ENCODE measurements at regions not wholly inside any gene's neighbourhood (a gene's known extent, or its start where the extent isn't known, plus 50 kb on each side); places are given as distances from the start of the nearest gene placed in this dataset.
"Not testable (repeated sequence)": the region's sequence is repeated elsewhere in the genome, so short reads cannot be mapped to it uniquely, and the experiment has no call there.

DNA sequence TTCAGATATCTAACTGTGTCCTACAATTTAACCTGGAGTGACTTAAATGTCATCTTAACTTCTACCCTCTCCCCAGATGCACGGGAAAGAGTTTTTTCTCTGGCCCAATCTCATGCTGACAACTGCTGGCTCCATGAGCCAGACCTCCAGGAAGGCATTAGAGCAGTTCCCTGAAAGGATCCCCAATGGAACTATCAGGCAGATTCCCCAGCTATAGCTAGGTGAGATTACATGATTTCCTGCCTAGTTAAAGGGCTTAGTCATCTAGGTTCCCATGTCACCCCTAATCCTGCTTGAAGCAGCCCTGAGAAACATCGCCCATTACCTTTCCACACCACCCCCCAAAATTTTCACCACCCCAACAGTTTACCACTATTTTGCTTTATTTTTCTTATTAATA, 373.5 kb upstream of the TRPC7 start:
- DNase-seq, result no peak

DNA sequence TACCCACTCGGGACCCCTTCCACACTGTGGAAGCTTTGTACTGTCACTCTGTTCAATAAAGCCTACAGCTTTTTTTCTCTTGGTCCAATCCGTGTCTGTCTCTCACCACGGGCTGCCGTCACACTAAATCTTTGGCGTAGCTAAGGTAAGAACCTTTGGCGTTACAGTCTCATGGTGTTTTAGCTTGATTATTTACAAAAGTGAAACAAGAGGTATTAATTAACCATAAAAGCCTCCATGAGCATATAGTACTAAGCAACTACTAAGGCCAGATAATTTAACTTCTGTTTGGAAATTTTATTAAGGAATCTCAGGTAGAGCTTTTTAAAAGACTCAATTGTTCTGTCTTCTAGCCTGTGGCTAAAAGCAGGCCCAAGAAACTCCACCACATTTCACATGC, 370.7 kb upstream of the TRPC7 start:
- DNase-seq, result no peak

DNA sequence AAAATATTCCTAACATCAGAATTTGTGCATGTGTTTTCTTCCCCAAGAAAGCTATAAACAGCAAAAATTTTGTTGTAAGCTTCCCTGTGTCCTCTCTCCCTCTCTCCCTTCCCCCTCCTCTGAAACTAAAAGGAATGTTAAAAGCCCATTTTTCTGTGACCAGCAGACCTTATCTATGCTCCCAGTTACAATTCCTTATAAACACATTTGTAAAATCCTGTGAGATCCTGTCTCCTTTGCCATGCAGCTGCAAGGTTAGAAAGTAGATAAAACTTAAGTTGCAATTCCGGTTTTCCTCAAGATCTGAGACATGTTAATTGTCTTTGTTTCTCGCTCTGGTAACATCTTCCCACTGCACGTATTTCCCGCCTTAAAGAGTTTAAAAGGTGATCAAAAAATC, 370.3 kb upstream of the TRPC7 start:
- DNase-seq, result not testable (repeated sequence)

DNA sequence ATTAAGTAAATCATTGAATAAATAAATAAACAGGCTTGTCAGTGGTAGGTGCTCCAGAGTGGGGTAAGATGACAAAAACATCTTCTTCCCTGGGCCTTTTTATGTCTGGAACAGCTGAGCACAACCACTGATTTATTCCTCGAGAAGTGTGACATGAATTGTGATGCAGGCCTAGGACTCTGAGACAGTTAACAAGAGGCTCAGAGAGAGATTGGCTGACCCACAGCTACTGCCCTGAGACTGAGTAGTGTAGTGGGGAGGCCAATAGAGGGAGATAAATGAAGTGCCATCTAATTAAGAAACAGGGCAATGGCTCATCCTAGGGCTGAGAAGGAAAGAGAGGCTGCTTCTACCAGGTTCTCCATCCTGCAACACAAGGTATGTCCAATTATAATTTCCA, 369.3 kb upstream of the TRPC7 start:
- no peak for DNase-seq

DNA sequence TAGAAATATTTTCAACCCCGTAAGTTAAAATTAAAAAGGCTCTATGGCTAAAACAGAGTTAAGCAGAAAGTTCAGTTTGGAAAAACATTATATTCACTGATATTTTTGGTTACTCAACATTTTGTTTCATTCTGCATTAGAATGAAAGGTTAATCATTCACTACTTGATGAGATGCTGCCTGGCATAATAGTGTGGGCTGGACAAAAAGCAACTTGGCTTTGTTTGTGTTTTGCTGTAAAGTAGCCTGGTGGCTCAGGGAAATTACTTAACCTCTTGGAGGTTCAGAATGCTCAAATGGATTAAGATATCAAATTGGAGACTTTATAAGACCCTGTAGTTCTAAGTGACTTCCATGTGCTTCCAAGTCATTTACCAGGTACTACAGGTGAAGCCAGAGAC, 367.4 kb upstream of the TRPC7 start:
- DNase-seq, result no peak

DNA sequence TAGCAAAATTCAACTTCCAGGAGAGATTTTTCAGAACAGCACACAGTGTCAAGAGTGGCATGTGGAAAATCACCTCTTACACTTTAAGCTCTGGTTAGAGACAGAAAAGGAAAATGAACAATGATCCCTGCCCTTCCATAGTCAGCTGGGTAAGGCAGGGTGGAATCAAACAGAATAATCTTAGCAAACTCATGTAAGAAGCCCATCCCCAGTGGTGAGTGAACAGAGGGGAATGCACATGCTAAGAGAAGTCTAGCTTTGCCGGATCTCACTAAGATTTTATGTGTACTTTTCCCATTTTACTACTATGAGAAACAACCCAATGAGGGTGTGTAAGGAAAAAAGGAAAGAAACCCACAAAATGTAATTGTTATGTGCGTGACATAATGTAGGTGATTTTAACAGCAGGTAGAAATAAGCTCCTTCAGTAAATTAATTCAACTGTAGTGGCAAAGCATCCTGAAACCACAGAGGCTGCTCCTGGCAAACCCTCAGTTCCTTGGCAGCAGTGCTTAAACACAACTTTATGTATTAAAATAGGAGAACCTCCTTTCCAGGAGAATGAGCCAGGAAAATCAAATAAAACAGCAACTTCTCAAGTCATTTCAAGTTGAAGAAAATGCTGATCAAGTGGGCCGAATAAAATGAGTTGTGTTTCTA, 366.0 kb upstream of the TRPC7 start:
- DNase-seq, result no peak

DNA sequence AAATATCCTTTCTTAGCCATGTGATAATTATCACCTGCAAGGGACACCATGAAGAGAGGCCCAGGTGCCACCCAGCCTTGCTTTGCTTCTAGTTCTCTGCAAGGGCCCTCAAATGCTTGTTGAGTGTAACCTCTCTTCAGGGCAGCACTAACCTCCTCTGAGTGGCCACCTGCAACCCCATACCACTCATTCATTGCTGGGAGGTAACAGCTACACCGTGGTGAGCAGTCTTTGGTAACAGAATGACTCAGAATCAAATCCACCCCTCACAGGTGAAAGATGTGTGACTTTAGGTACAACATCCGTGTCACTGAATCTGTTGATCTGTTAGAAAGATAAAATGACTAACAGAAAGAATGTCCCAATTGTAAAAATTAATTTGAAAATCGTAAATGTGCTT, 365.1 kb upstream of the TRPC7 start:
- DNase-seq, result no peak

DNA sequence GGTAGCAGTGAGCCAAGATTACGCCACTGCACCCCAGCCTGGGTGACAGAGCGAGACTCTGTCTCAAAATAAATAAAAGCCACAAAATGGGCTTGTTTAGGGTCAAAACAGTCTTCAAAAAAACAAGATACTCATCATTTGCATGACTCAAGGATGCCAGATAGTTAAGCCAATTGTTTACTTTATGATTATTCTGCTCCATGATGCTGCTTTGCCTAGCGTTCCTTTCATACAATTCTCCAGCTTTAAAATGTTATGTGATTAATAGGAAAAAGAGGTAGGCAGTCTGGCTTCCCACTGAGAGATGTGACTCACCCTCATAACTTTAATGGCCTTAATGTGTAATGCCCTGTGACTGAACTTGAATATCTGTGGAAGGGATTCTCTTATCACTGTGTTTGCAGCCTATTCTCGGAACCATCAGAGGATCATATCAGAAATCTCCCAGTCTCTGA, 364.6 kb upstream of the TRPC7 start:
- DNase-seq, result no peak

DNA sequence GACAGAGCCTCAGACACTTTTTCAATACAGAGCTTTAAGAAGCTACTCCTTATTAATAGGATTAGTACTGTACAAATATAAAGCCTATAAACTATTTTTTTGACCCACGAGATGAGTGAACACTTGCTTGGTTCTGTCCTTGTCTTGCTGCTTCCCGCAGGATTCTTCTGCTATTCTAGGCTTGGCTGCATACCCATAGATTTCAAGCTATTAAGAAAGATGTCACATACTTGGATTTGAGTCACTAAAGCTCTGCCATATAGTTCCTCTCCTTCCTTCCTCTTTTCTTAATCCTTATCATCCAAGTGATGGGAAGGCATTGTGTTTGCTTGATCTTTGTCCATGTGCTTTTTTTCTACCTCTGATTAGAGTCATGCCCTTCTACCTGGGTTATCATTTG, 361.2 kb upstream of the TRPC7 start:
- no peak for DNase-seq

DNA sequence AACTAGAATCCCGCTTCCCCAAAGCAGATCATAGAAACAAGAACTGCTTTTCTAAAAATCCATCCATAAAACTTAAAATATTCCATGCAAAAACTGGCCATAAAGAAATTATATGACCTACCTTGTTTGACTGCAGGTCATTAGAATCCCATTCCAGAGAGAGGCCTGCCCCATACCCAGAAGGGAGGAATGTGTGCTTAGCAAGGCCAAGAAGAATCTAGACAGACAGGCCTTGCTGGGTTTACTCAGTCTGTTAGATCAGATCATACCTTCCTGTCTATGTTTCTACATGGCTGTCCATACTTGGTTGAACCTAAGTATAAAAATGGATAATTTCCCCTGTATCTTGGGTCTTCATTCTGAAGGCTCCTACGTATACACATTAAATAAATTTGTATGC, 358.8 kb upstream of the TRPC7 start:
- DNase-seq, result no peak

DNA sequence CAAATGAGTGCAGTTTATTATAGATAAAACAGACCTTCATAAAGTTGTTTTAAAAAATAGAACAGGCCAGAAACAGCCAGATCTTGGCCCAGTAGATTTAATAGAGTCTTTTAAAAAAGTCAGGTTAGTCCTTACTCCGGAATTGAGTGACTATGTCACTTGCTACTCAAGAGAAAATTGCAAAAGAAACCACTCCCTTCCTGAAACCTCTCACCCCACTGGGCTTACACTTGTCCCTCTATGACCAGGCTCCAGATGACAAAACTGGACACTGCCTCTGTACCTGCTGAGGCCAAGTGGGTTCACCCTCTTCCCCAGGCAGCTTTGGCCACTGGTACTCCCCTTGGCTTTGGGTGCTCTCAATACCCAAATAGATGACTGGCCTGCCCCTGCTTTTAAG, 357.2 kb upstream of the TRPC7 start:
- no peak for DNase-seq

DNA sequence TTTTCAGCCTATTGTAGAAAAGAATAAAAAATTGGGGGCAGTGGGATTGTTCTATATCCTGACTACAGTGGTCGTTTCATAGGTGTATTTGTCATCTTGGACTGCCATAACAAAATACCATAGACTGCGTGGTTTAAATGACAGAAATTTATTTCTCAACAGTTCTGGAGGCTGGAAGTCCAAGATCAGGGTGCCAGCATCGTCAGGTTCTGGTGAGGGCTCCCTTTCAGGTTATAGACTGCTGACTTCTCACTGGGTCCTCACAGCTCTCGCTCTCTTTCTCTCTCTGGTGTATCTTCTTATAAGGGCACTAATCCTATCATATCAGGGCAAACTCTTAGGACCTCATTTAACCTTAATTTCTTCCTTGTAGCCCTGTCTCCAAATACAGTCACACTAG, 356.7 kb upstream of the TRPC7 start:
- DNase-seq, result no peak

DNA sequence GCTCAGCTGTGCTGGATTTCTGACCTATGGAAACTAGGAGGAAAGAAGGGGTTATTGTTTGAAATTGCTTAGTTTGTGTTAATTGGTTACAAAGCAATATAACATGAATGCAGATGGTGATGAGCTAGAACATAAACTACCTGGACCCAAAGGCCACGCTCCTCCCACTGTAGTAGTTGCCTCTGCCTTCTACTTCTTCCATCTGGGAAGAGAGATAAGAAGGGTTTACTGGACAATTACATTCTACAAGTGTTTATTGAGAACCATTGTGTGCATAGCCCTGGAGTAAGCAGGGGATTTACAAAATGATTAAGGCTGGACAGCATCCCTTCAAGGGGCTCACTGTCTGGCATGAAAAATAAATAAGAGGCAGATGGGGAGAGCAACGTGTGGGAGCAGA, 355.3 kb upstream of the TRPC7 start:
- DNase-seq, result no peak

DNA sequence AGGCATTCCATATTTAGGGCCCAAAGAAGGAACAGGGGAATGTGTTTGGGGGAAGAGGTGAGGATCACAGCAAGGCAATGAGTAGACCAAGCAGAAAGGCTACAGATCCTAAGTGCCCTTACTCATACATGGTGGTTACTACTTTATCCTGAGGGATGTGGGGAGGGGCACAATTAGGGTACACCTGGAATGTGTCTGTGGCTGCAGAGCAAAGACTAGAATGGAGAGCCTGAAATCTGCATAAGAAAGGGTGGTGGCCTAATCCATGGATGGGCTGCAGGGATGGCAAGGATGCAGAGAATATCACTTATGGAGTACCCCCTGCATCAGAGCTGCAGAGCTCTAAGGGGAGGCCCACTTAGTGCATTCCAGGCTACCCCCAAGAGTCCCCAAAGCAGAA, 352.6 kb upstream of the TRPC7 start:
- no peak for DNase-seq

DNA sequence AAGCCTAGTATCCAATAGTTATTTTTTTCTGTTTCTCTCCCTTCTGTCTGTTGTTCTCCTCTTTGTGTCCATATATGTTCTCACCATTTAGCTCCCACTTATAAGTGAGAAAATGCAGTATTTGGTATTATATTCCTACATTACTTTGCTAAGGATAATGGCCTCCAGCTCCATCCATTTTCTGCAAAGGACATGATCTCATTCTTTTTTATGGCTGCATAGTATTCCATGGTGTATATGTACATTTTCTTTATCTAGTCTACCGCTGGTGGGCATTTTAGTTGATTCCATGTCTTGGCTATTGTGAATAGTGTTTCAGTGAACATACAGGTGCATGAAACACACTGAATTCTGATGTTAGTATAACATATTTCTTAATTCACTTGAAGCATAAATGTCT, 348.9 kb upstream of the TRPC7 start:
- no peak for DNase-seq

DNA sequence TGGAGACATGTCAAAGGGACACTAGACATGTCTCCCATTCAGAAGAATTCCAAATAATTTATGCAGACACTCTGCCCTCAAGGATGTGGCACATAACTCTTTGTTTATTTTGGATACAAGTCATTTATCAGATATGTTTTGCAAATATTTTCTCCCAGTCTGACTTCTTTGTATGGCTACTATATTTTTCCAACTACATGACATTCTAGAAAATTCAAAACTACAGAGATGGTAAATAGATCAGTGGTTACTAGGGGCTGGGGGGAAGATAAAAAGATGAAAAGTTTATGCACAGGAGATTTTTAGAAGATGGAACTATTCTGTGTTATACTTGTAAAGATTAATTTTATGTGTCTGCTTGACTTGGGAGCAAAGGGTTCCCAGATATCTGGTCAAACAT, 347.3 kb upstream of the TRPC7 start:
- DNase-seq, result no peak

DNA sequence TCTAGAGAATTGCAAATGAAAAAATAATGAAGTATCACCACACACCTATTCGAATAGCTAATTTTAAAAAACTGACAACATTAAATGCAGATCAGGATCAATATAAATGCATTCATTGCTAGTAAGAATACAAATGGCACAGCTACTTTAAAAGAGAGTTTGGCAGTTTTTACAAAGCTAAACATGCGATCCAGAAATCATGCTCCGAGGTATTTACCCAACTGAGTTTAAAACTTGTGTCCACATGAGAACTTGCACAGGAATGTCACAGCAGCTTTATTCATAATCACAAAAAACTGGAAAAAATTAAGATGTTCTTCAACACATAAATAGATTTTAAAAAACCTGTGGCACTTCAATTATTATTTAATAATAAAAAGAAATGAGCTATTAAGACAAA, 345.5 kb upstream of the TRPC7 start:
- no peak for DNase-seq

DNA sequence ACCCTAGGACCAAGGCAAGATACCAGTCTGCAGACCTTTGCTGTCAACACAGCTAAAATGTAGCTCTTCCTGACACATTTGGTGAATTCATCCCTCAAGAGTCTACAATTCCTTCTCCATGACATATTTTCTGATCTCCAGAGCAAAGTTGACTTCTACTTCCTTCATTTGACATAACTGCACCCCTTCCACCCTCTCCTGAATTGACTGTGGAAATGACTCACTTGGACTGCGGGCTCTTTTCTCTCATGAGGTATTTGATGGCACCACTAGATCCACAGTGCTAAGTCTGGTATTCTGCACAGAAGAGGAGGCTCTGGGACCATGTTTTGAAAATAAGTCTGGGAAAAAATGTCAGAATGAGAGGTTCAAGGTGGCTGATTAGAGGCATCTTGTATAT, 338.4 kb upstream of the TRPC7 start:
- DNase-seq, result no peak

DNA sequence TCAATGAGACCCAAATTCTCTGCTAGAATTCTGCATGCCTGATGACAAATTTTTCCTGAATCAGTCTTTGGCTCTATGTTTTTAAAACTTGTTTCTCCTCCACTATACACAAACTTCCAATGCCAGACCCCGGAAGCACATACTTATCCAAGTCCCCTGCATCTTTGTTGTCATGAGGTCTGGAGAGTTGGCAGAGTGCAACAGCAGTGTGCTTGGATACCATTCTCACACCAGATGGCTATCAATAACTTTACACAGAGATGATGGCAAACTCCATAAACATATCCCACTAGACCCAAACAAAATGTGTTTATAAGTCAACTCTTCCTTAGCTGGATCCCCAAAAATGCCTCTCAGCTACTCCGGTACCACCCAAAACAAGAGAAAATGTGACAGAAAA, 337.7 kb upstream of the TRPC7 start:
- DNase-seq, result no peak

DNA sequence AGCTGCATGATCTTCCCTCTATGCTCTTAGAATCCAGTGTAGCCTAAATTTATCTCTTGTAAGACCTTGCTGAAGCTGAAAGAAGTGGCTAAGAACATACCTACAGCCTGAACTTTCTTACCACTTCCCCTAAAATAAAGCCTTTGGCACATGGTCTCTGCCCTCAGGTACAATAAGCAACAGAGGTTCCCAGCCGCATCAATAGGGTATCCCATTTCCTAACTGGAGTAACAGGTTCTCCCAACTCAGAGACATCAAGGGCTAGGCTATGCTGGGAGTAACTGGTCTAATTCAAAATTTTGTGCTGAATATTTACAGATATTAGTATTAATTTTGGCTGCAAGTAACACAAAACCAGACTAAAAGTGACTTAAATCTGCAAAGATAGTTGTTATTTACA, 335.8 kb upstream of the TRPC7 start:
- DNase-seq, result no peak

DNA sequence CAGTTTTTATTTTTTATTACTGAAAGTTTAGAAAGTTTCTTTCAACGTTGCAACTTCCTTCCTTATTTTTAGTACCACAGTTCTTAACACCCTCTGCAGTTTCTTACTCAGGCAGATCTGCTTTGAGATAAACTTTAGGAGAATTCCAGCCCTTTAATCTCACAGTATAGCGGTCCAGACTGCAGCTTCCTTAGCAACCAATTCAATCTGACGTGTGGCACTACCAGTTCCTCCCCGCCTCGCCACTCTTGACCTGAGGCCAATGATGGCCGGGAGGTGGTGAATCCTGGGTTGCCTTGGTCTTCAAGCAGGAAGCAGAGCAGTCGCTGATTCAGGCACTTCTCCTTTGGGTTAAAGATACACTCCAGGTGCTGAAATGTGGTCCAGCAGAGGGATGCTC, 334.3 kb upstream of the TRPC7 start:
- DNase-seq, result no peak

DNA sequence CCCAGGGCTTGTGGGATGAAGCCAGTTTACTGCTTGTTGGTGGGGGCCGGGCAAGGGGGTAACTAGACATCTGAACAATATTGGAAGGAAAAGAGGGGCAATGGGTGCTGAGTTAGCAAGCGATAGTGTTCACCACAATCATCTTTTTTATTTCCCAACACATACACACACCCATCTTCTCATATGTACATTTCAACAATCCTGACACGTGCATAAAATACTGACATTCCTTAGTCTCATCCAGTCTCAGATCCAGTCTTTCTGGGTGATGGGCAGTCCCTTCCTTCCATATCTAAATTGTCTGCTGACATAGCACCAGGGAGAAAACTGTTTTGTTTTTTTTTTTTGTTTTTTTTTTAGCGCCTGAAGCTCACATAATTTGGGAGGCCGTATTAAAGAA, 333.6 kb upstream of the TRPC7 start:
- DNase-seq, result no peak

DNA sequence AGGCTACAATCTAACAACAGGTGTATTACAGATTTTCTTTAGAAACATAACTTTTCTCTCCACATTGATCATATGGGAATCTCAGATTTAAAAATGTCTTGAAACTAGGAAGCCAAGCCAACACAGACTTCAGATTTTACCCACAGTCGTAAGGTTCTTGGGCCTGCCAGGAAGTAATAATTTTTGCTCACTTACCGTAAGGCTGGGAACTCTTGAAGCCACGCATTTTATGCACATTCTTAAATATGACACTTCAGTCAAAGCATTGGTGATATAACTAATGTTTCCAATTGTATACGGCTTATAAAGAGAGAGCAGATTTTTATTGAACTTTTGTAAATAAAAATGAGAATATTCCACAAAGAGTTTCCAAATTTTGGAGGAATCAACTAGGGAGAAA, 328.9 kb upstream of the TRPC7 start:
- DNase-seq, result no peak

DNA sequence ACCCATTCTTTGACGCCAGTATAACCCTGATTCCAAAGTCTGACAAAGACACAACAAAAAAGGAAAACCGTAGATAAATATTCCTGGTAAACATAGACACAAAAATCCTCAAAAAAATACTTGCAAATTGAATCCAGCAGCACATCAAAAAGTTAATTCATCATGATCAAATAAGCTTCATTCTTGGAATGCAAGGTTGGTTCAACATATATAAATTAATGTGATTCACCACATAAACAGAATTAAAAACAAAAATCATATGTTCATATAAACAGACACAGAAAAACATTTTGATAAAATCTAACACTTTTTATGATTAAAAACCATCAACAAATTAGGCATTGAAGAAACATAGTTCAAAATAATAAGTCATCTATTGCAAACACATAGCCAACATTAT, 324.2 kb upstream of the TRPC7 start:
- DNase-seq, result no peak

DNA sequence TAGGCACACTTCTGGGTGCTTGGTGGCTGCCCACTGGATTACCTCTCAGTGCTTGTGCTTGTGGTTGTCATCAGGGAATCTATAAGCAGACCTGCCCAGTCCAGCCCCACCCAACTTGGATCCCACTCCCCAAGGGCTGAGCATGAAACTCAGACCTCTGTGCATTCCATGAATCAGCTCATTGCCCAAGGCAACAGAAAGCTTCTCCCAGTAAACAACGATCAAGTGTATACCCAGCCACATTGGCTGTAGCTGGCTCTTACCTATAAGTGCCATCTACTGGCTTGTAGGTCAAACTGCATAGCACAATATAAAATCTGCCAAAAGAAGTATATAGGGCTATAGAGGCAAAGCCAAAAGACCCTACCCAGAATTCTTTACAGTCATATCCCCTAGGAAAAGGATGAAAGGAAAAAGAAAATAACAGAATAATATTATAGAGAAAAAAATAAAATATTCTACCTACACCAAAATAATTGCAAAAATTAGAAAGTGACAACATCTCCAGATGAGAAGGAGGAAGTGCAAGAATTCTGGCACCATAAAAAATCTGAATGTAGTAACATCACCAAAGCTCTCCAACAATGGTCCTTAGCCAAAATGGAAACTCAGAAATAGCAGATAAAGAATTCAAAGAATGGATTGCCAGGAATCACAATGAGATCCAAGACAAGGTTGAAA, 321.0 kb upstream of the TRPC7 start:
- DNase-seq, result no peak
